DOHH2 (cell line): ENCODE measurements at regions not wholly inside any gene's neighbourhood (a gene's known extent, or its start where the extent isn't known, plus 50 kb on each side); places are given as distances from the start of the nearest gene placed in this dataset.

Source experiments
- H3F3A ChIP-seq: fragments of 200-600 bp; sonication (generic), shearing (Covaris generic); 2 replicates; pipeline ENCODE4 v1.6.0; 2016; ENCODE audit warnings: antibody characterized with exemption, mild to moderate bottlenecking; ENCODE audit not compliant: control insufficient read depth, insufficient read depth
- H3K27ac ChIP-seq: fragments of 200-600 bp; sonication (generic); 2 replicates; pipeline ENCODE4 v1.5.1; 2014; ENCODE audit warnings: low read depth, mild to moderate bottlenecking, low read length, moderate library complexity
- H3K27me3 ChIP-seq: fragments of 200-600 bp; sonication (generic); 2 replicates; pipeline ENCODE4 v1.6.1; 2014; ENCODE audit warnings: mild to moderate bottlenecking, low read length, mixed read lengths; ENCODE audit not compliant: control insufficient read depth
- H3K36me3 ChIP-seq: fragments of 200-600 bp; sonication (generic); 2 replicates; pipeline ENCODE4 v1.6.1; 2014; ENCODE audit warnings: mild to moderate bottlenecking, low read length, moderate library complexity, mixed read lengths; ENCODE audit not compliant: control insufficient read depth
- H3K4me1 ChIP-seq: fragments of 200-600 bp; sonication (generic); 2 replicates; pipeline ENCODE4 v1.6.1; 2014; ENCODE audit warnings: mild to moderate bottlenecking, low read length, mixed read lengths; ENCODE audit not compliant: control insufficient read depth
- H3K4me2 ChIP-seq: fragments of 200-600 bp; sonication (generic); 2 replicates; pipeline ENCODE4 v1.6.0; 2014; ENCODE audit warnings: mild to moderate bottlenecking, low read length, moderate library complexity
- H3K4me3 ChIP-seq: fragments of 200-600 bp; sonication (generic); 2 replicates; pipeline ENCODE4 v1.5.1; 2014; ENCODE audit warnings: mild to moderate bottlenecking, low read length, mixed read lengths
- H3K79me2 ChIP-seq: fragments of 200-600 bp; sonication (generic); 2 replicates; pipeline ENCODE4 v1.6.1; 2014; ENCODE audit warnings: mild to moderate bottlenecking, low read length, mixed read lengths; ENCODE audit not compliant: control insufficient read depth
- H3K9me2 ChIP-seq: fragments of 200-600 bp; sonication (generic); replicated peaks from 2 replicates; pipeline ENCODE4 v1.6.1; 2014; ENCODE audit warnings: mild to moderate bottlenecking, low read length, mixed read lengths; ENCODE audit not compliant: control insufficient read depth
- H3K9me3 ChIP-seq: fragments of 200-600 bp; sonication (generic); 2 replicates; pipeline ENCODE4 v1.6.1; 2014; ENCODE audit warnings: antibody characterized with exemption, low read length, mixed read lengths; ENCODE audit not compliant: control insufficient read depth, insufficient read depth
- H4K20me1 ChIP-seq: fragments of 200-600 bp; sonication (generic); 2 replicates; pipeline ENCODE4 v1.6.0; 2014; ENCODE audit warnings: low read depth, mild to moderate bottlenecking, antibody characterized with exemption, low read length, moderate library complexity; ENCODE audit not compliant: control insufficient read depth, insufficient read depth
- CTCF ChIP-seq: fragments of 200-600 bp; sonication (generic); IDR thresholded peaks from one replicate; pipeline ENCODE4 v1.5.1; 2014; ENCODE audit warnings: antibody characterized with exemption, mild to moderate bottlenecking, low read depth, low read length; ENCODE audit not compliant: poor library complexity, severe bottlenecking
- EZH2phosphoT487 ChIP-seq: fragments of 200-600 bp; sonication (generic); IDR thresholded peaks from 2 replicates; pipeline ENCODE4 v1.6.1; 2017; ENCODE audit warnings: borderline replicate concordance, mild to moderate bottlenecking, antibody characterized with exemption, low read length, moderate library complexity, mixed read lengths

- no peak overlapping the region for H3K4me3 ChIP-seq
- H3K79me2 ChIP-seq, result no peaks in the 10 kb centered on the region
- H3K4me2 ChIP-seq, result no peak overlapping the region
- no peaks in the 10 kb centered on the region for H3K36me3 ChIP-seq
- no peaks in the 10 kb centered on the region for H3K4me1 ChIP-seq
- H3K9me3 ChIP-seq, result no peaks in the 10 kb centered on the region
- no peaks in the 10 kb centered on the region for H3K27me3 ChIP-seq
- TF ChIP-seq CTCF (no peak), EZH2phosphoT487 (no peak)
- H3K27ac ChIP-seq, result no peak overlapping the region
- H3K9me2 ChIP-seq, result no peaks in the 10 kb centered on the region
- H3F3A ChIP-seq, result no peaks in the 10 kb centered on the region
- H4K20me1 ChIP-seq, result no peaks in the 10 kb centered on the region
These were observed 198.5 kb upstream of the TMEM196 start for GRCh38 chr7:19971956-19972355.

GRCh38 chr7:19970514-19970913 lies 197.1 kb upstream of the TMEM196 start:
- H3F3A ChIP-seq, result no peaks in the 10 kb centered on the region
- H3K4me2 ChIP-seq, result no peak overlapping the region
- no peaks in the 10 kb centered on the region for H3K9me2 ChIP-seq
- TF ChIP-seq CTCF, result no peak
- TF ChIP-seq EZH2phosphoT487, result no peak
- H3K27ac ChIP-seq, result no peak overlapping the region
- no peaks in the 10 kb centered on the region for H3K36me3 ChIP-seq
- H3K9me3 ChIP-seq, result no peaks in the 10 kb centered on the region
- no peaks in the 10 kb centered on the region for H3K79me2 ChIP-seq
- H3K27me3 ChIP-seq, result no peaks in the 10 kb centered on the region
- H3K4me1 ChIP-seq, result no peaks in the 10 kb centered on the region
- H3K4me3 ChIP-seq, result no peak overlapping the region
- no peaks in the 10 kb centered on the region for H4K20me1 ChIP-seq

DNA sequence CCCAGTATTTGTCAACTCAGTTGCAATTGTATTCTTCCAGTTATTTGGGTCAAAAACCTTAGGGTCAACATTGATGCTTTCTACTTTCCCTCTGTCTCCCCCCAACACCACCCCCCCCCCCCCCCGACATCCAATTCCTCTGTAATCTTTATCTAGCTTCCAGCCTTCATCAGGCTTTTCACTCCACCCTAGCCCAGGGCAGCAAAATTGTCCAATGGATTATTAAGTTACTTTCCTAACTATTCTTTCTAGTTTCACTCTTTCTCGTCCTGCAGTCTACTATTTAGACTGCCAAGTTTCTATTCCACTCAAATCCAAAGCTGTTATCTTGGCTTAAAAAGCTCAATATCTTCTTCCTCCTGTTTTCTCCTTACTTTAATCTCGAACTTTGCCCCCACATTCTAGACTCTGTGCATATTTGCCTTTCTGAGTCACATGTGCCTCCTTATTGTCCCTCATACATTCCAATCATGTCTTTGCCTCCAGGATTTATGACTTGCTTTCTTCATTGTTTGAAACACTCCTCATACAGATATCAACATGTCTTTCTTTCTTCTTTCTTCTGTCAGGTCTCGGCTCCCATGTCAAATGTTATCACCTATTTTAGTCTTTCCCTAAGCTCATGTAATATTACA lies 196.6 kb upstream of the TMEM196 start:
- Histone ChIP-seq H3K4me2 (no peak overlapping the region), H3F3A (no peaks in the 10 kb centered on the region), H3K9me2 (no peaks in the 10 kb centered on the region), H3K36me3 (no peaks in the 10 kb centered on the region), H4K20me1 (no peaks in the 10 kb centered on the region), H3K4me3 (no peak overlapping the region), H3K27me3 (no peaks in the 10 kb centered on the region), H3K9me3 (no peaks in the 10 kb centered on the region), H3K79me2 (no peaks in the 10 kb centered on the region), H3K4me1 (no peaks in the 10 kb centered on the region), H3K27ac (no peak overlapping the region)
- TF ChIP-seq CTCF, result no peak
- TF ChIP-seq EZH2phosphoT487, result no peak
